Hindlimb muscle (tissue), 1 donor: ENCODE measurements at regions not wholly inside any gene's neighbourhood (a gene's known extent, or its start where the extent isn't known, plus 50 kb on each side); places are given as distances from the start of the nearest gene placed in this dataset.
"Not testable (repeated sequence)": the region's sequence is repeated elsewhere in the genome, so short reads cannot be mapped to it uniquely, and the experiment has no call there.

Experiments used
- DNase-seq: peaks from one replicate; pipeline ENCODE4 v3.0.0-alpha.2; 2013

DNA sequence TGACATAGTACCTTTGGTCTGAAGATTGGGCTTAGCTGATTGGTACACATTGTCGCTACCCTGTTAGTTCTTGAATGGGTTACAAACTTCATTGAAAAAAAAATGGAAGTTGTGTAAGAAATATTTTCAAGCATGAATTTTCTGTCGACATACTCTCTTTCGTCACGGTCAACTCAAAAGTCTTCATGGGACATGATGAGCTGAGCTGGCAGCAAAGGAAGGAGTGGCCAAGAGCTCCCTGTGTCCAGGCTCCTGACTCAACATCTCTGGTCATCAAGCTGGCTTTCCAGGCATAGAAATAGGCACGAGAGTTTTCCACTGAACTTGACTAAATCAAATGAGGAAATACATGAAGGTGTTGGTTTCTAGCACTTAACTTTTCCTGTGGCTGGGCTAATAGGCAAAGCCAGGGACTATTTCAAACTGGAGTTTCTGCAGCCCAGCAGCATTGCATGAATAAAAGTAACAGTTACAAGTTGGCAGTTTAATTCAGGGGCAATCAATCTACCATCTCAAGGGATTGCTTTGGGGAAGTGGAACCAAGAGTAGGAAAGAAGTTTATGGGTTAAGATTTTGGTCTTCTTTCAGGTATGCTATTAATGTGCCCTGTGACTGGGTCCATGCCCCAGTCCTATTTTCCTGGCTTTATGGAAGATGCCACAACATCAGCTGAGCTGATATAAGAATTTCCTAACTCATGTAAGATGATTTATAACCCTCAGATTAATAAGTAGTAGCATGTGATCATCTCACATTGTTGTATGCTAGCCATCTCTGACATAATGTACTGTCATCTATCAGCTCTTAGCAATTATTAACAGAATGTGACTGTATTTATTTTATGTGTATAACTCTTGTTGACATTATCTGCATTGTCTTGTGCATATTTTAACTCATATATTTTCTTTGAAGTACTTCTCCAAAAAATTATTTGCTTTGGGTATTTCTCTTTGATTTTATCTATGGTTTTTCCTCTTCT is 385.8 kb downstream of the DLEU7 start:
- no peak for DNase-seq

DNA sequence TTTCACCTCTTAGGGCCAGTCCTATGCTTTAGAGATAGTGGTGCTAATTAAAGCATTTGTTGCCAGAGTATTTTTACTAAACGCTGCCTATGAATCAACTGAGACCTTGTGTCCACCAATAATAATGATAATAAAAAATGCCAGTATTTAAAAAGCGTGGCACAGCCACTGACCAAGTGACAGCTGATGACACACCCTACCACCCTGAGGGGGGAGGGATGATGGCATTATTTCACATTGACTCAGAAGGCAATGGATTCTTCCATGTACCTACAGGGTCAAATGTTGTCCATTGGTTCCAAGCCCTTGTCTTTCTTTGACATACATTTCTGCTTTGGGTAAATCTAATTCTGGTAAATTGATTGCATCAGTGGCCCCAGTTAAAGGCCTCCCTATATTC is 384.4 kb downstream of the DLEU7 start:
- no peak for DNase-seq

DNA sequence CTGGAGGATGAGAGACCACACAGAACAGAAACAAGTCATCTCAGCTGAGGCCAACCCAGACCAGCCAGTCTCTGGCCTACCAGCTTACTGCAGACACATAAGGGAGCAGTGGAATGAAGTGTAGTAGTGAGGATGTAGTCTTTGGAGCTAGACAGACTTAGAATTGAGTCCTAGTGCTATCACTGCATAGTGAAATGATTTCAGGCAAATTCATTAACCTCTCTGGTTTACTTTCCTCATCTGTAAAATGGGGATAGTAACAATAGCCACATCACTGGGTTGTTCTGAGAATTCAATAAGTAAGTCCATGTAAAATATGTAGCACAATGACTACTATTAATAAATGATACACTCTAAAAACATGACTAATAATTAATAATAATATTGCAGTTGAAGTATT is 383.8 kb downstream of the DLEU7 start:
- DNase-seq, result no peak

DNA sequence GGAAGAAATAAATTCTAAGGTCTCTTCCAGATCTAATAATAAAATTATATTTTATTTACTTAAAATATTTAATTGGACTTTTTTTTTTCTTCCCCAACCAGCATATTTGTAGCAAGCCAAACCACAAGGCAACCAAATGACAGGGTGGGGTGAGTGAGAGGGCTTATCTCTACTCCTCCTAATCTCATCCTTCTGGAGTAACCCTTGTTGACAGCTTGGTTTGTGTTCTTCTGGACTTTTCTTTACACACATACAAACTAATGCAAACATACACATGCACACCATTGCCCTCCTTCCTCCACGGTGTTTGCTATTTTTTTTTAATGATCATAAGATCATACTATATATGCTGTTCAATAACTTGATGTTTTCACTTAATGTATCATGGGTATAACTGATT is 383.1 kb downstream of the DLEU7 start:
- no peak for DNase-seq

DNA sequence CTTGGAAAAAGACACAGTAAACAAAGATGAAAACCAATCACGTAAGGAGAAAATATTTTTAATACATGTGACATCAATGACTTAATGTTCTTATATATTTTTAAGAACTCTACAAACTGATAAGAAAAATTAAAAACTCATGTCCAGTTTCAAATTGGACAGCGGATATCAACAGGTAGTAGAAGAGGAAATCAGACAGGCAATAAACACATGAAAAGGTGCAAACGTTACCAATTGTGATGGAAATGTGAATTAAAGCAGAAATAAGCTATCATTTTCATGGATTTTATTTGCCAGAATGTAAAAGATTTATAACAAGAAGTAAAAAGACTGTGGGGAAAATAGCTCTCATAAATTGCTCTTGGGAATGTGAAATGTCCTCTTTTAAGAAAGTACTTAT is 382.3 kb downstream of the DLEU7 start:
- no peak for DNase-seq

DNA sequence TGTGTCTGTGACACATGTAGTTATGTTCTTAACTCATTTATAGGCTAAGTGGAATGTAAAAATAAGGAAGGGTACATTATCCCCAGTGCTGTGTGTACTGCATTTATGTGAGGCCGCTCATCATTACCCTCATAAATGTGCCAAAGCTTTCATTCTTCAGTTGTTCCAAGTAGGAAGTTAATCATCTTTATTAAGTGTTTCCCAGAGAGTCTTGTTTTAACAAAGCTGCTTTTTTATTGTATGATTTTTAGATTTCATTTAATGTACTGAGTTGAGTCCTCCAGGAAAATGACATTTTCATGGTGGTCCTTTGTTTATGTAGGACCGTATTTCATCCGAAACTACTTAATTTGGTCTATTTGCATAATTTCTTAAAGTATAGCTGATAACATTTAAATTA is 379.8 kb downstream of the DLEU7 start:
- no peak for DNase-seq

DNA sequence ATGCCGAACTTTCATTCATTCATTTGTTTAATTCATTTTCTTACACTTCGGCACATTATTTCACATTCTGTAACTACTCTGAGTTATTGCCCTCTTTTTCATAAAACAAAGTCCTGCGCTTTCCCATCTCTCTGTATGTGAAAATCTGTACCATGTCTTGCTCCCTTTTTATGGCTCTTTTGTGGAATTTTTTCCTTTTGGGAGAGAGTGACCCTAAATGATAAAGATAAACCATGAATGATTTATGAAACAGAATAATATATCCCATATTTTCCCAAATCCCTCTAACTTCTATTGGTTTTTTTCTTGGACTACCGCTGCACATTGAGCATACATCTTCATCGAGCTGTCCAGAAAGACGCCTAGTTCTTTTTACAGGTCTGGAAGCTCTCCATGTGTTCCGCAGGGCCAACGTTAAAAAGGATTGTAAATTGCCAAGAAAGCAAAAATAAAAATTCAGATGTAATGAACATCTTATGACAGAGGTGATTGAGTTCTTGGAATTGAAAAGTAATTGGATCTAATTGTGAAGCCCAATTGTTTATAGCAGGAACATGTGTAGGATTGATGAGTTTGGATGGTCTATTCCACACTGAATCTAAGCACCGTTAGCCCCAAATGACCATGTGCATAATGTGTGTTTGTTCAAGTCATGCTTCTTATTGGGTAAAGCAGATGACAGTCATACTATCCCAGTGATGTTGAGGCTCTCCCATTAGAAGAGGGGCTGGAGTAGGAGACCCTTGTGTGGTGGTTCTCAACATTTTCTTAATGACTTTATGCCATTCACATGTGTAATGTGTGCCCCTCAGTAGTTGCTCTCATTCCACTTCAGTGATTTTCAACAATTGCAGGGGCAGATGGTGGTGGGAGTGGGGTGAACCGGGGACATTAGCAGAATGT is 378.9 kb downstream of the DLEU7 start:
- no peak for DNase-seq

DNA sequence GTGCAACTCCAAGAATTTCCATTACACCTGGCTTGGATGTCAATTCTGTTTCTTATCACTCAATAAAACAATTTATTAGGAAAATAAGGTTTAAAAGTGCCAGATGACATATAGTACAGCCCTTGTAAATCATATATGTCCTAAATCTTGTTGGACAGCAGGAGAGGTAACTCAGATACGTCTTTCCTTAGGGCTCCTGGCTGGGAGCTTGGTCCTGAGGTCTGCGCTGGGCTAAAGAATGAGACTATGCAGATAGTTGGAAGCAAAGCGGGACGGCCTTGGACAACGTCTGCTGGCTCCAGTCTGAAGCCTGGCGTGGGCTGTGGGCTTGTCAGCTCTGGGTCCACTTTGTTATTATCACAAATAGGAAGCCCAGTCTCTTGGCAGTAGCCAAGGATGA is 377.0 kb downstream of the DLEU7 start:
- peak; percentile 43 for DNase-seq

DNA sequence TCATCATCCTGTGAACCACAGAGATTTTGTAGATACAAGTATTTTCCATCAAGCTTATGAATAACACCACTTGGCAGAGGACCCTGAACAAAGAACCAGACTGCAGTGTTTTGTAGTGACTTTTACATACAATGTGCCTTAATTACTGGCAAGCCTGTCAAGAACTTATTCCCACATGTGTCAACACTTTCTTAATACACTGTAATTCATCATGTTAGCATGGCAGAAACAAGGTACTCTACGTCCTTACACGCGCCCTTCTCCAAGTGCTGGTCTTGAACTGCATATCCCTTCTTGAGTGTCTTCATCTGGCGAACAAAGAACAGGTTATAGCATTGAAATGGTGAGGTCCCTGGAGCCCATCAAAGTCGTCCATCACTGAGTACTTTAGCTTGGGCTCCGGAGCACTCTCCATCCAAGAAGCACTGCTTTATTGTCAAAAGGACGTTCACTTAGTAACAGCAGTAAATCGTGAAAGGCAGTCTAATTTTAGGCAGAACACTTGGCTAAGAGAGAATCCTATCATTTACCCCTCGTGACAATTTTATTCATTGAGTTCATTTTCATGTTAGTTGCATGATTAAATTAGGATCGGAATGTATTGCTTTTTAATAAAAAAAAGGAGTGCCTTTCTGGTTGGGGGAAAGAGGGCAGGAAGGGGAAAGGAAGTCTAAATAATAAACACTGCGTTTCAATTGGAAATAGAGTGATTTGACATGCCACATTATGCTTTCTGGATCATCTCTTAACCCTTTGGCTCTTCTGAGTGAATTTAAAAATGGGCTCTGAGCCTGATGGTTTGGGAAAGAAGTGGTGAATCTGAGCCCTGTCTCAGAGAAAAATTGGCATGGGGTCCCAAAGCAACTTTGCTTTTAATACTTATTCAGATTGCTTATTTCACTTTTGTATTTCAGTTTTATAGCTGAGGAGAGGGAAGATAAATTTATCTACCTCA is 376.1 kb downstream of the DLEU7 start:
- DNase-seq, result peak; percentile 73

DNA sequence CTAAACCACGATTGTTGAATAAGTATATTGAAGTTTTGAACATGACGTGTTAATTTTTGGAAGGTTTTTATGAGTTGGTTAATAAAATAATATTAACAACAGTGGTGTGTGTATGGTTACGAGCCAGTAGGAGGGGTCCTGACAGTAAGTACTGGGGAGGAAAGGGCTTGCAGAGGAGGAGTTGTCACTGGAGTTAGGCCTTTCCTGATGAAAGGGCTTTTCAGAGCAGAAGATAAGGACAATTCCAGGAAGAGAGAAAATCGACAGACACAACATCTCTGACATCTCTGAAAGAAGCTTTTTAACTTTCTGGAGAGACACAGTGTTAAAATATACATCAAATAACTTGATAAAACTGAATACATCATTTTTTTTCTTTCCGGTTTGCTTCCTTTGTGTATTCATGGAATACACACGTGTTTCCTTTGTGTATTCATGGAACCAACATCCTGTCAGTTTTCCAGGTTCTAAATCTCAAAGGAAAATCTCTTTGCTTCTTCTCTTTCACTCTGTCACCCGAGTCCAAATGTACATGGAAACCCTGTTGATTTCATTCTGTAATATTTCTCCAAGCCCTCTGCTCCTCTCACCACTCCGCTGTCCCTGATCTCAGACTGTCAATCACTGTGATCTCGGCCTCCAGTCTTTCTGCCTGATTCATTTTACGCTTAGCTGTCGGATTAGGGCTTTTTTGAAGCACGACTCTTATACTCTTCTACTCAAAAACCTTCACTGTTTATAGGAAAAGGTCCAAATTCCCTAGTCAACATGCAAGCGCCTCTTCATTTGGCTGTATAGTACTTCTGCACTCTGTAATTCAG is 374.4 kb downstream of the DLEU7 start:
- no peak for DNase-seq

DNA sequence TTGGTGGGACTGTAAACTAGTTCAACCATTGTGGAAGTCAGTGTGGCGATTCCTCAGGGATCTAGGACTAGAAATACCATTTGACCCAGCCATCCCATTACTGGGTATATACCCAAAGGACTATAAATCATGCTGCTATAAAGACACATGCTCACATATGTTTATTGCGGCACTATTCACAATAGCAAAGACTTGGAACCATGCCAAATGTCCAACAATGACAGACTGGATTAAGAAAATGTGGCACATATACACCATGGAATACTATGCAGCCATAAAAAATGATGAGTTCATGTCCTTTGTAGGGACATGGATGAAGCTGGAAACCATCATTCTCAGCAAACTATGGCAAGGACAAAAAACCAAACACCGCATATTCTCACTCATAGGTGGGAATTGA is 370.4 kb downstream of the DLEU7 start:
- DNase-seq, result not testable (repeated sequence)

DNA sequence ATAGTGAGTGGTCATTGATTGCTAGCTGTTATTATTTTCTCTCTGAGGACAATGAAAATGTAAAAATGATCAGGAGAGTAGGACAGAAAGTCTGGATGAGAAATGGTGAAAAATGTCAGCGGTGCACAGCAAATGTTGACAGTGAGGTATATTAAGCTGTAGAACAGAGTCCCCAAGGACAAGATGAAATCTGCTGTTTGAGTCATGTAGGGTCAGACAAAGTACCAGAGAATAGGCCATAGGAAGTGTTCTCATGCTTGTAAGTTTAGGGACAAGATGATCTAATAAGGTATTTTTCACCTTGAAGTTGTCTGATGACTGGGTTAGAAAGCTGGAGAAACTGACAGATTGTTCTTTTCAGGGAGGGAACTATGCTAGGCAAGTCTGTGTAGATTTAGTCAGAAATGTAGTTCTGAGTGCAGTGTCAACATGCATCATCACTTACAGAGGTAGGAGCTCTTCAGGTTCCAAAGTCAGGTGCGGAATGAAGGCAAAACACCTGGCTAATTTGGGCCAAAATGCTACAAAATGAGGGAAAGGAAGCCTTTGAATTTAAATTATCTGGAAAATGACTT is 369.3 kb downstream of the DLEU7 start:
- DNase-seq, result no peak

DNA sequence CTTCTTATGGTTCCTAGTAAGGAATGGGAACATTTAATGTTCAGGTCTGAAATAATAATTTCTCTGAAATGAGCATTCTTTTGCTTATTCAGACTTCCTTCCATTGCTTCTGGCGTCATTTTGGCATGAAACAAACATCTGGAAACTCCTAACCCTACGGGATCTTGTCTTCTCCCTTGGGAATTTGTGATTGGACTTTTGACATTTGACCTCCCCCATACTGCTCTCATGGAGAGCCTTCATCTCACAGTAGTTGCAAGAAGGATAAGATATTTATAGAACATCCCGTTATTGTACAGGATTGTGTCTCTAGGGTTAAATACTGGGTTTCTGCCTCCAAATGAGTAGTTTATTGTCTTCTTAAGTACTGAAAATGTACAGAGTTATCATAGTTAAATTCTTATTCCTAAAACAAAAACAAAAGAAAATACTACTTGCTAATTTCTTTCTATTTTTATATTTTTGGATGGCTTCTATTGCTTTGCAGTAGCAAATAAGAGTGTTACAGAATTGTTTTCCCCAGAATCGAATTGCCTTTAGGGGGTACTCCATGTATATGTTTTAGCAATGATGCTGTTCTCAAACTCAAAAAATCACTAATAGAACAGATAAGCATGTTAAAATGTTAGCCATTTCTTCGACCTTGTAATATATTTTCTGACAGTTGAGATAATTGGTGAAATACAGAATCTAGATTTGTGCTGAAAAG is 366.8 kb downstream of the DLEU7 start:
- DNase-seq, result no peak

DNA sequence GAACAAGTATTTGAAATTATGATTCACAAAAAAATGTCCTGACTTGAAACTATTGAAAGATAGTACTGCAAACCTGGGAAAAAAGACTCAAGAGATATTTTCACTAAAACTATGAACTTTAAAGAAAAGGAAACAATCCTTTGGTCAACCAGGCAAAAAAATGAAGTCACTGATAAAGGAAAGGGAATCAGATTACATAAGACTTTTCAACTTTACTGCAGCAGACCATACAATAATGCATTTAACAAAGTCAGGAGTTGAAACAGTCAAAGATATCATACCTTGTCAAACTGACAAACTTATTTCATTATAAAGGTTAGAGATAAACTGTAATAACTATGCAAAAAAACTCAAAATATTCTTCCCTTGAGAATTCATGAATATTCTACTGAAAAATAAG is 361.6 kb downstream of the DLEU7 start:
- no peak for DNase-seq

DNA sequence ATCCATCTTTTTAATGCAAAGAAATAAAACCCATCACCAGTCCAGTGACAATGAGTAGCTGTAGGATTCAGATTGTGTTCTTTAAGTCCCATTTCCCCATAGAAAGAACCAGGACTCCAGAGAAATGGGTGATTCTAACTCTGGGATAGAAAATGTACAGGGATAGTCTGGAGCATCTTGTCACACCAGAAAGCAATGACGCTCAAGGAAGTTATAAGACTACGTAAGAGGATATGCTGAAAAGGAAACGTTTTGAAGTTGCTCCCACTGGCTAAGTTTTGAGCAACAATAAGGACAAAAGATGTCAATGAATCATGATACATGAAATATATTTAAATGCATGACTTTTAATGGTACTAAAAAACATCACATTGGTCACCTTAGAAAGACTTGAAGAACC is 360.1 kb downstream of the DLEU7 start:
- no peak for DNase-seq

DNA sequence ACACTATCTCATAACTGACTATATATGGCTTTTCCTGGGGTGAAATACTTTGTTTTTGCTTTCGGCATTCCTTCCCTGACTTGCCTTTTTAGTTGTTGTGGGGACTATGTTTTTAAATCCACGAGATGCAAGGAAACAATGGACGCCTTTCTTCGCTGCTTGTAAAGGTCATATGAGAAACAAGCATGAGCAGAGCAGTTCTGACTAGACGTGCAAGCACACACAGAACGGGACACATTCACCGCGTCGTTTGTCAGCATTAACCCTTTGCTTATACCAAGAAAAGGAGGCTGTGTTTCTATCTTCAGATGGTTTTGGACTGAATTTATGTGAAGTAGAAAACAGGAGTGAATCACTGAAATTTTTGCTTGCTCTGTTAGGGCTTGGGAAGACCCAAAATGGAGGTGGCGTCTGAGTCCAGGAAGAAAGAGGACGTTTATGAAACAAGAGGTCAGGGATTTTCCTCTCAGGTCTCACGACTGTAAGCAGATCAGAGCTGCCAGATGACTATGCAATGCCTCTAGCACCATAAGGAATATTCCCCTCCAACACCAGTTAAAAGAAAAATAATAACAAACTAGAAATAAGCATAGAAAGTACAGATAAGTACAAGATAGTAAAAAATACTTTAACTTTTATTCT is 358.9 kb downstream of the DLEU7 start:
- no peak for DNase-seq

DNA sequence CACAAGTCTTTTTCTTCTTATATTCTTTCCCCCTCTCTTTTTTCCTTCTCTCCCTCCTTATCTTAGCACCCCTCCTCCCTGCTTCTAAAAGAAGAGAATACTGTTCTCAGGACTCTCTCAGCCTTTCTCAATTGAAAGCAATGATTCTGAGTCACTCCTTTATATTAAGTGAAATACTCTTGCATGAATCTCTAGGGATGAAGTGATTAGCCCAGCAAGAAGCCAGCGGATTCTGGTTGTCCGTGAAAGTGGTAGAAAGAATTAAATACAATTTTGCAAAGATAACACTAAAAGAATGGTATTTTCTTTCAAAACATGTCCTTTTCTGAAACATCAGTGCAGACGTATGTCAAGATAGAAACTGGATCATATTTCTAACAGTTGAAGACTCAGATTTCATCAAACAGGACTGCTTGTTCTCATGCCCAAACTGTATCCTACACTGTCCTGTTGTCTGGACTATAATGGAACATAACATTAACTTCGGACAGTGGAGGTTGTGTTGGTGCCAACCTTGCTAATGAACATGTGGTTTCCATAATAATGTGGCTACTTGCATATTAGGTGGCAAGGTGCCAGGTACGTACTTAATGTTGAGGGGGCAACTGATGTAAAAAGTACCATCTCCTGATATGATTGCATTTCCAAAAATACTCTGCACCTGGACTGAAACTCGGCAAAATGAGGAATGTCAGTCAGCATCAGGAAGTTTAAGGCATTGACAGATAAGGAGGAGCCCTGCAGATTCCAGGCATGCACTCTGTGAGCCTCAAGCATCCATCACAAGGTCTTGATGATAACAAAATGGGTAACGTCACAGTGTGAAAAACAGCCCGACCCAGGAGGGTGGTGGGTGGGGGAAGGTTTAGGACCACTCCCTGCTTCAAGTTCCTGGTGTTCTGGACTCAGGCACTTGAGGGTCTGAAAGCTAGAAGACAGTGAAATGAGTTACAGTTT is 357.2 kb downstream of the DLEU7 start:
- no peak for DNase-seq

DNA sequence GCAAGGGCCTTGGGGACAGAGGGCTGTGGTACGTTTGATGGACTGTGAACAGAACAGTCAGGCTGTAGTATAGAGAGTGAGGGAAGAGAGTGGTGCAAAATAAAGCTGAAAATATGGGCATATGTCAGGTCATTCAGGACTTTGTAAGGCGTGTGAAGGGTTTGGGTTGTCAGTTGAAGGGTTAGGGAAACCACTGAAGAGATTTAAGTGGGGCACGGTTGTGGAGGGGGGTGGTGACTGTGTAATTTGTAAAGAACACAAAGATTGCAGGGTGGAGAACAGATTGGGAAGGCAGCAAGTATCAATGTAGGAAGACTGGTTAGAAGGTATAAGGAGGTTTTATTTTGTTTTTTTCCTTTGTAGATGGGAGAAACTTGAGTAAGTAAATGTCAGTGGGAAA is 349.8 kb downstream of the DLEU7 start:
- no peak for DNase-seq

DNA sequence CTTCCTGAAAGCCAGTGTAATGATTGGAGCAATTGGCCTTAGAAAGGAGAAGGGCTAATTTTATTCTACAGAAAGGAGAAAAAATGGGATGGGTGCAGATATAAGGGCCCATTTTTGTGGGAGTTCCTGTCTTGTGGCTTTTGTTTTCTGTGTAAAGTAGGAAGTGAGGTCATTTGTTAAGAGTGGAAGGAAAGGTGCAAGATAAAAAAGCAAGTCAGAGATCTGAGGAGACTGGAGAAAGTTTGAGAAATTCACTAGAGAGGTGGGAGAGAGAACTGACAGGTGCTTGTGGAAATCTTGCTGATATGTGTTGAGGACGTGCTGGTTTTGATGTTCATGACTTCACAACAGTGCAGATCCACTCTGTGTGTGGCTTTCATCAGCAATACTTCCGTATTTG is 349.4 kb downstream of the DLEU7 start:
- no peak for DNase-seq
